GM19452 (cell line): ENCODE measurements at regions not wholly inside any gene's neighbourhood (a gene's known extent, or its start where the extent isn't known, plus 50 kb on each side); places are given as distances from the start of the nearest gene placed in this dataset.

ENCODE experiments used
- ATAC-seq: cut with Tn5 transposase; IDR thresholded peaks from one replicate; pipeline ENCODE4 v1.9.1; 2021; ENCODE audit not compliant: unreplicated experiment

DNA sequence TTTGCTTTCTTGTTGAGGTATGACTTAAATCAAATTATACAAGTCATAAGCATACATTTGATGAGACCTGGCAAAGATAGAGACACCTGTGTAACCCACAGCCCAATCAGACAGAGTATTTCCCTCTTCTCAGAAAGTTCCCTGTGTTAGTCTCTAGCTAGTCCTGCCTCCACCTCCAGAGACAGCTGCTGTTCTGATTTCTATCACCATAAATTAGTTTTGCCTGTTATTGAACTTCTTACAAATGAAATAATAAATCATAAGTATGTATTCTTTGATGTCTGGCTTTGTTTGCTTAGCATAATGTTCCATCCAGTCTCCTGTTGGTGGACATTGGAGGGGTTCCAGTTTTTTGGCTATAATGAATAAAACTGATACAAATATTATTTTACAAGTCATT, 194.5 kb downstream of the ICE1 start:
- no peak for ATAC-seq

DNA sequence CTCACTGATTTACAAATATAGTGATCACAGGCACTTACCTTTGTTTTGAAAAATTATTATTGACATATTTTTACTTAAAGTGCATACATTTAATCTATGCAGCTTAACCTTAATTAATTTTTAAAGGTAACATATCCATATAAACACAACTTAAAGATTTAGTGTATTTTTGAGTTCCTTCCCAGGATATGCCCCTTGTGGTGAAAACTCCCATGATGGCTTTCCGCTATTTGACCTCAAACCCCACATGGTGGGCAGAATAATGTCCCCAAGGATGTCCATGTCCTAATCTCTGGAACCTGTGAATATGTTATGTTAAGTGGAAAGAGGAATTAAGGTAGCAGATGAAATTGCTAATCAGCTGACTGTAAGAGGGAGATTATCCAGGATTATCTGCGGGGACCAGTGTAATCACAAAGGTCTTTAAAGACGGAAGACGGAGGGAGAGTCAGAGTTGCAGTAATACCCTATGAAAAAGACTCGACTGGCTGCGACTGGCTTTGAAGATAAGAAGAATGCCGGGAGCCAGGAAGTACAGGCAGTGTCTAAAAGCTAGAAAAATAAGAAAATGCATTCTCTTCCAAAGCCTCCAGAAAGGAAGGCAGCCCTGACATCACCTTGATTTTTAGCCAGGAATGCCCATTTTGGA, 193.9 kb downstream of the ICE1 start:
- ATAC-seq: no peak

GRCh38 chr5:5615569-5615968, 193.1 kb downstream of the ICE1 start:
- no peak for ATAC-seq

GRCh38 chr5:5613261-5613990, 190.9 kb downstream of the ICE1 start:
- no peak for ATAC-seq

DNA sequence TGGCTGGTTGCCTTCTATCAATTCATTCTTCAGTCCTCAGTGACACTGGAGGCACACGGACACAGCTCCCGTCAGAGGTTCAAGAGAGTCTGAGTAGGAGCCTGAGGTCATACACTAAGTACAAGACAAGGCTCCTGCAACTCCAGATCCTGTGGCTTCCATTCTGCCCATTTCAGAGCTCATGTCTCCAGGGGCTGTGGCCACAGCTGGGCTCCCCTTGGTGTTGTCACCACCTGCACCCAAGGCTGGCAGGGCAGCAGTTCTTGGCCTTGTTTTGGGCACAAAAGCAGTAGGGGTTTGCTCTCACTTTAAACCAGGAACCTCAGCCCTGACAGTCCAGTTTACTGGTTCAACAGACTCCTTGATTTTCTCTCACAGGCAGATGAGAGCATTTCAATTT, 189.6 kb downstream of the ICE1 start:
- ATAC-seq: no peak

DNA sequence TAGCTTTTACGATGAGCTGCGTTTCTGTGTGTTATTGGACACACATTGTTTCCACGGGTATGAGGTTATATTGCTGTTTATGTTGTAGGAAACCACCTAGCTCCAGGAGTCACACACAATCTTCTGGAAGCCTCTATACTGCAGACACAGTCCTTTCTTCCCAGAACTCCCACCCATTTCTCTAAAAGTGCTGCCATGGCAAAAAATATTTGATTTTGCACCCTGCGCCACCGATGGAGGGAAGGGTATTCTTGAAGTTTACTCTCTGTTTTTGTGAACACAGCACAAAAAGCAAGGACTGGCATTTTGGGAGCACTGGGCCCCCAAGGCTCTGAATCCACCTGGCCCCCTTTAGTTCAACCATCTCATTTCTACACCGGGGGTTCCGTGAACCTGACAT, 187.5 kb downstream of the ICE1 start:
- no peak for ATAC-seq

DNA sequence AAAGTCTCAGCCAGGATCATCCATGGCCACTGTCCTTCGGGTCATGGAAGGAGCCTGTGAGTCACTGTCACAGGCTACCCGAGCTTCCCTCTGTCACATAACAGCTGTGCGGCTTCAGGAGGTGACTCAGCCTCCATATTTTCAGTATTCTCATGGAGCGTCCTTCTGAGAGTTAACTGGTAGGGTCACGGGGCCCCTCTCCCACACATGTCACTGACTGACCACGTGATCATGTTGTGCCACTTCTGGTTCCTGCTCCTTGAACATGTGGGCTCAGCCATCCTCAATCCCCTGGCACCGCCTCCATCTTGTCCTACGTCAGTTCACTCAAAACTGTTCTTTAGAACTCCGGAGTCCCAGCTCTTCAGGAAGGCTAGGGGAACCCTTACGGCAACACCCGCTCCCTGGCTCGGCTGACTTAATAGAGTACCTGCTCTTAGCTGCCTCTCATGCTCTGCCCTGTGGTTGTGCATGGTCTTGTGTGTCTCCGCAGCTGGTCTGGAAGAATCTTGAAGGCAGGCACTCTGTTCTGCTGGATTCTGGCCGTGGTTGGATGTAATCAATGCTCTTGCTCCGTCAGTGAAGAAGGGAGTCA, 182.8 kb downstream of the ICE1 start:
- no peak for ATAC-seq

DNA sequence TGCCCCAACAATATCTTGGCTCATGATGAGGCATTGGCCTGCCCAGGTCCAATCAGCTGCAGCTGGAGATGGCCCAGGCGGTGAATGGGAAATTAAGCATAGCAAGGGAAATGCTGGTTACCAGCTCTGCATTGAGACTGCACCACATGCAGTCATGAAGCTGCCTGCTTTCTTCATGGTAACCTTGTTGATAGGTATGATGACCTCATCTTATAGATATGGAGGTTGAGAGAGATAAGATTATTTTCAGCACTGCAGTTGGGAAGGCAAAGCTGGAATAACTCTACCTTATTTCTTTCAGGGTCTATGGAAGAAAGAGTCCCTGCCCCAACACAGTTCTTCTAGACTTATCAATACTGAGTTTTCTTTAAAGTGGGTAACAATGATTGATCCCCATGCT, 180.1 kb downstream of the ICE1 start:
- no peak for ATAC-seq

DNA sequence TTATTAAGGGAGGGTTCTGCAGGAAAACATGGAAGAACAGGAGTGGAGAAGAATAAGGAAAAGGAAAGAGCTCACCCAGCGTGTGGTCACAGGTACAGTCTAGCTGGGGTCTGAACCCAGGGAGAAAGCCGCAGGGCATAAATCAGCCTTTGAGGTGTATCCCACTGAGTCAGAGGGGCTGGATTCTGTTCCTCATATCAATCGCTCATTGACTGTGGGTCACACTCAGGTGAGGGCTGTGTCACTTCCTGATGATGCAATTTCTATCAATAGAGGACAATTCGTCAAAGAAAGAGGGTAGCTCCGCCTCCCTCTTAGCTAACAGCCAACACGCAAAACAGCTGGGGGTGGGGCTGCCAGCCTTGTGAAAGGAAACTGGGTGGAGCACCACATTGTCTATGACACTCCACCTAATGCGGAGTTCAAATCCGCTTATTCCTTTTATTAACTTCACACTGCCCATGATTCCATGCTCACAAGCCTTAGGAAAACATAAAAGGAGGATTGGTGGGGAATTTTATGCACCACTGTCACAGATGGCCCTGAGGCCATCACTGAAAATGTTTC, 176.2 kb downstream of the ICE1 start:
- no peak for ATAC-seq

GRCh38 chr5:5593391-5593790, 170.9 kb downstream of the ICE1 start:
- ATAC-seq: no peak

- no peak for ATAC-seq
Observed at GRCh38 chr5:5592541-5592940, 170.1 kb downstream of the ICE1 start.

- ATAC-seq: no peak
Observed at GRCh38 chr5:5591567-5591966, 169.1 kb downstream of the ICE1 start.

- no peak for ATAC-seq
Observed at GRCh38 chr5:5589857-5590256, 167.4 kb downstream of the ICE1 start.

GRCh38 chr5:5588887-5589826, 166.7 kb downstream of the ICE1 start:
- ATAC-seq: no peak

DNA sequence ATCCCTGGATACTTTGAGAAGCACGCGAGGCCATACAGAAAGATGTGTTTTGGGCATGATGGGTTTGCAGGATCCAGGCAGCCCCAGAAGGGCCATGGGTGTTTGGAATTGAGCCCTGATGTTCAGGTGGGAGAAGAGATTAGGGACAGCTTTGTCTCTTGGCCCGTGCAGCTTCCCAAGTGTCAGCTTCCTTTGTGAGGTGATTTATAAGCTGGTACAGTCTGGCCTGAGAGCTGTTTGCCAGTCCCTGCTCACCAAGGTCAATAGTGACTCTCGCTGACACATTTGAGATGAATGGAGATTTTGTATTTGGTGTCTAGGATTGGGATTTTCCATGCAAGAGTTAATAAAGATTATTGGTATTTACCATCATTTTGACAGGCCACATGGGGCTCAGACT, 165.9 kb downstream of the ICE1 start:
- no peak for ATAC-seq

DNA sequence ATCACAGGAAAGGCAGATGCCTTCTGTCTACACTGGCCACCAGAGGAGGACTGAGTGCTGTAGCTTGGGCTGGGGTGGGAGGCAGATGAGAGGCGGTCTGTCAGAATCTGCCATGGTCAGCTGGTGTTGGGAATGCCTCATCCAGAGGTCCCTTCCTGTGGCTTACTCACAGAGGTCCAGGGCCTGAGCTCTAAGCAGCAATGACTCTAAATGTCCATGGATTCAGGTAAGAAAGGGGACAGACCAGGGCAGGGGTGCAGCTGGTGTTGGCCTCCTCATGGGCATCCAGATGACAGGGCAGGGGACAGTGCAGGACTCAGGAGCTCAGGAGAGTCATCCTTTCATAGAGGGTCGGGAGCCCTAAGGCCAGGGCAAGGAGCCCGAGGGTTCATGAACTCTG, 165.0 kb downstream of the ICE1 start:
- no peak for ATAC-seq

GRCh38 chr5:5586721-5587120, 164.2 kb downstream of the ICE1 start:
- no peak for ATAC-seq

- no peak for ATAC-seq
Observed at GRCh38 chr5:5585751-5586341, 163.4 kb downstream of the ICE1 start.

GRCh38 chr5:5584751-5585150, 162.3 kb downstream of the ICE1 start:
- no peak for ATAC-seq

DNA sequence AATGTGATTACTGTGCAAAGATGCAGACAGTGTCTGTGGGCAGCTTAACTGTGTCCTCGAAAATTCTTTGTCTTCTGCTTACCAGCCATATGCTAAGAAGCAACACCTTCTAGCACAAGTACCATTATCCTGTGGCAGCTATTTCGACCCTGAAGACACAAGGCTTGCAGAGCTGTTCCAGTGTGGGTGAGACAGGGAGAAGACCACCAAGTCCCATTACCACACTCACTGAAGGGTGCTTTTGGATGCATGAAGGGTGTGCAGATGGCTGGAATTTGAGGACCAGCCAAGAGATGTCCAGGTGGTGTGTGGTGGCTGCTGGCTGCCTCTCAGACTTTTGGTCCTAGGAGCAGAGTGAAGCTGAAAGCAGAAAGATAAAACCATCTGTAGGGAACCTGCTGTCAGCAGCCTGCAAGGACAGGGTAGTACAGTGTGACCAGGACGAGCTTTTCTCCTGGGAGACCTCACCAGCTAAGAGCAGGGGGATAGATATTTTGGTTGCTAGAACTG, 161.8 kb downstream of the ICE1 start:
- ATAC-seq: no peak
